ENCODE measurements at regions not wholly inside any gene's neighbourhood (a gene's known extent, or its start where the extent isn't known, plus 50 kb on each side); places are given as distances from the start of the nearest gene placed in this dataset.

GRCh38 chr5:58403822-58404433 lies 56.0 kb downstream of the PLK2 start:
- no peak for TF ChIP-seq CTCF (IDR thresholded peaks at IDR 0.05; ENCODE audit: low read depth, low read length)
- no peak overlapping the region for H3K4me3 ChIP-seq (ENCODE audit: low read depth, low read length)

DNA sequence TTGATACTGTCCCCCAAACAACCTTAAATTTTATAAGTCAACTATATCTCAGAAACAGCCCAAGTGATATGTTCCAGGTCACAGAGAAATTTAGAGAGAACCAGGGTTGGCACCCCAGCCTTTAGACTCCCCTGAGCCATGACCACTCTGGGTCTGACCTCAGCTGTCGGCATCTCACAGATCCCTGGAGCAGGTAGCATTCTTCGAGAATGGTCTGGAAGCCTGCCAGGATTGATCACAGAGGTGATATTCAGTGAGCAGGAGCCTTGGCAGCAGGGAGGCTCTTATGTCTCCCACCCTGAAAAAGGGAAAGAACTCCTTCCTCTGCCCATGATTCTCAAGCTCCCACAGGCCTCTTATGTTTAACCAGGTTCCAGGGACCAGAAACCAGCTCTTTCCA lies 58.2 kb downstream of the PLK2 start:
- no peak for TF ChIP-seq CTCF (IDR thresholded peaks at IDR 0.05; ENCODE audit: low read depth, low read length)
- H3K4me3 ChIP-seq (ENCODE audit: low read depth, low read length) = no peak overlapping the region

DNA sequence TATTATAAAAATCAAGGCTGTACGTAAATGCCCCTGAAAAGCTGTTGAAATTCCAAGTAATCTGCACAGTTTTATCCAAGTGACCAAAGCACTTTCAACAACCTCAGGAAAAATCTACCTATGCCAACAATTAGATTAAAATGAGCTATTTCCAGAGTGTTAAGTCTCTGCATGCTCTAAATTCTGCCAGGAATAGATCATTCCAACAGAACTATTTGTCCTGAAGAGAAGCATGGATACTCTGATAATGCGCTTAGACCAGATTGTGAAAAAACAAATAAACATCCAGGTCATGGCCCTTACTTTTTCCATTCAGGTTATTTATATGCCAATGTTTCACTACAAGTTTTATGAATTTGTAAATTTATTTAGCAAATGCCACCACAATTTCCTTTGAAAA lies 59.1 kb downstream of the PLK2 start:
- TF ChIP-seq CTCF (IDR thresholded peaks at IDR 0.05; ENCODE audit: low read depth, low read length) = no peak
- H3K4me3 ChIP-seq (ENCODE audit: low read depth, low read length) = no peak overlapping the region

DNA sequence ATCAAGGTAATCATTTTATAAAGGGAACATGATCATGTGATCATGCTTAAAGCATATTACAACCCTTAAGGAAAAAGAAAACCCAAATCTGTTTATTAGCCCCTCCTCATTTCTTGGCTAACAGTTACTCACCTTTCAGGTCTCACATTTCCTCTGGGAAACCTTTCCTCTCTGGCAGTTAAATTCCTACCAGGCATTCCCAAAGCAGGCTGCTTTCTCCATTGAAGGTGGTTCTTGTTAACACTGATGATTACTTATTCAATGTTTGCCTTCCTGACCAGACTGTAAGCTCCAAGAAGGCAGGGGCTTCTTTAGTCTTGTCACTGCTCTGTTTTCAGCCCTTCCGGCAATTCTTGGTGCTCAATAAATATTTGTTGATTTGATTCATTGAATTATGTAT lies 59.9 kb downstream of the PLK2 start:
- H3K4me3 ChIP-seq (ENCODE audit: low read depth, low read length) = no peak overlapping the region
- no peak for TF ChIP-seq CTCF (IDR thresholded peaks at IDR 0.05; ENCODE audit: low read depth, low read length)

GRCh38 chr5:58394339-58394738 lies 65.5 kb downstream of the PLK2 start:
- TF ChIP-seq CTCF (IDR thresholded peaks at IDR 0.05; ENCODE audit: low read depth, low read length) = no peak

DNA sequence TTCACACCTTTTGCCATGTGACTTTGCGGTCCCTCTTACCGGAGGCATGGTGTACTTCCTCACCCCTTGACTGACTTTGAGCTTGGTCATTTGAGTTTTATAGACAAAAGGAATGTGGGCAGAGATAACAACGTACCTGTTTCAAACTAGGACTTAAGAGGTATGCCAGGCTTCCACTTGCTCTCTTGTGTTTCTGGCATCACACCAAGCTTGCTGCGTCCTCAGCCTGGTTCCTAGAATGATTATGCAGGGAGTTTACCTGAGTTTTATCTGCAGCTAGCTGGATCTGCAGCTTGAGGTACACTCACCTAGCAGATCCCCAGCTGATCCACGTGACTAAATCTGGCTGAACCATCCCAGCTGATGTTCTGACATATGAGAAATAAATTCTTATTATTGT lies 66.2 kb downstream of the PLK2 start:
- no peak for TF ChIP-seq CTCF (IDR thresholded peaks at IDR 0.05; ENCODE audit: low read depth, low read length)
- H3K4me3 ChIP-seq (ENCODE audit: low read depth, low read length) = no peak overlapping the region

More at GRCh38 chr5:58394339-58394738, 65.5 kb downstream of the PLK2 start:
- H3K4me3 ChIP-seq (ENCODE audit: low read depth, low read length) = no peak overlapping the region

DNA sequence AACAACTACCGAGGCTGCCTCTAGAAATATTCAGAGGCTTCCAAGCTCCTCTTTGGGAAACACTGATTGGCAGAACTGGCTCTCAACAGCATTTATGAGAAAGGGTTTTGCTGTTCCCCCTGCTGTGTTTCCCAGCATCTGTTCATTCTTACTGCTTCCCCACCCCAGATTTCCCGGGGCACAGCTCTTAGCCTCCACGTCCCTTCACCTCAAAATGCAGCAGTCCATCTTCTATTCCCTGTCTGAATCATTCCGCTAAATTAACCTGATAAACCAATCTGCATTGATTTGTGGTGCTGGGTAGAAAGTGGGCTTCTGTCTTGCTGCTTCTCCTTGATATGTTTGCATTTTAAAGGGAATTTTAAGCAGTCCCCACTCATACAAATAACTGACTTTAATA lies 67.4 kb downstream of the PLK2 start:
- no peak overlapping the region for H3K4me3 ChIP-seq (ENCODE audit: low read depth, low read length)
- TF ChIP-seq CTCF (IDR thresholded peaks at IDR 0.05; ENCODE audit: low read depth, low read length) = no peak
